HFFc6 (cell line): ENCODE measurements at regions not wholly inside any gene's neighbourhood (a gene's known extent, or its start where the extent isn't known, plus 50 kb on each side); places are given as distances from the start of the nearest gene placed in this dataset.

Source experiments
- DNase-seq: peaks from one replicate; pipeline ENCODE4 v3.0.0-alpha.2; 2018
- H3K27ac Mint-ChIP-seq: 2 replicates; pipeline ENCODE4 v1.8.0; 2020; ENCODE audit warnings: mild to moderate bottlenecking, mixed read lengths
- H3K27me3 Mint-ChIP-seq: 2 replicates; pipeline ENCODE4 v1.8.0; 2021; ENCODE audit warnings: mild to moderate bottlenecking, moderate library complexity, mixed read lengths; ENCODE audit not compliant: insufficient read depth
- H3K36me3 Mint-ChIP-seq: 2 replicates; pipeline ENCODE4 v1.8.0; 2021; ENCODE audit warnings: low read depth, mixed read lengths
- H3K4me1 Mint-ChIP-seq: 2 replicates; pipeline ENCODE4 v1.8.0; 2020; ENCODE audit warnings: low read depth, mixed read lengths
- H3K4me3 Mint-ChIP-seq: 2 replicates; pipeline ENCODE4 v1.8.0; 2020; ENCODE audit warnings: mild to moderate bottlenecking, moderate library complexity, mixed read lengths
- H3K9me3 Mint-ChIP-seq: 2 replicates; pipeline ENCODE4 v1.8.0; 2020; ENCODE audit warnings: mild to moderate bottlenecking, mixed read lengths
- TF ChIP-seq, protein P1 (sequence below): fragments of 200-600 bp; sonication (generic); IDR thresholded peaks from 2 replicates; pipeline ENCODE4 v1.5.0; 2021; ENCODE audit warnings: antibody characterized with exemption, mild to moderate bottlenecking

DNA sequence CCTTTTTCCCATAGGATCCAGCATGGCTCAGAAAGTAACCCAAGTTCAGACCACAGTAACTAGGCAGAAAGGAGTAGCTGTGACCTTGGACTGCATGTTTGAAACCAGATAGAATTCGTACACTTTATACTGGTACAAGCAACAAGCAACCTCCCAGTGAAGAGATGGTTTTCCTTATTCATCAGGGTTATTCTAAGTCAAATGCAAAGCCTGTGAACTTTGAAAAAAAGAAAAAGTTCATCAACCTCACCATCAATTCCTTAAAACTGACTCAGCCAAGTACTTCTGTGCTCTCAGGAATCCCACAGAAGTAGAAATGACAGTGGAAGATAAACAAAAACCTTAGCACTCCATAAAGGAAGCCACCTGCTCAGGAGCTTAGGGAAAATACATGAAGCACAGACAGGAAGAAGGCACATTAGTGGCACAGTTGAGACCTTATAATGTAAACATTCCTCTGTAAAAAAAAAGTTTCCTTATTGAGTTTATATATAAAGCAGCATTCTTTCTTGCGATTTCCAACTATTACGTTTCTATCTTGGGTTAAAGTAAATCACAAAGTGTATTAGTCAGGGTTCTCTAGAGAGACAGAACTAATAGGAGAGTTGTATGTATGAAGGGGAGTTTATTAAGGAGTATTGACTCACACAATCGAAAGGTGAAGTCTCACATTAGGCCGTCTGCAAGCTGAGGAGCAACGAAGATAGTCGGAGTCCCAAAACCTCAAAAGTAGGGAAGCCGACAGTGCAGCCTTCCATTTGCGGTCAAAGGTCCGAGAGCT lies 398.4 kb downstream of the DAD1 start:
- no peak overlapping the region for H3K27ac Mint-ChIP-seq
- peak; percentile 58 for DNase-seq
- H3K4me3 Mint-ChIP-seq, result no peak overlapping the region
- peaks cover 4% of the 10 kb centered on the region for H3K27me3 Mint-ChIP-seq
- peaks cover 11% of the 10 kb centered on the region for H3K4me1 Mint-ChIP-seq
- no peaks in the 10 kb centered on the region for H3K9me3 Mint-ChIP-seq
- no peaks in the 10 kb centered on the region for H3K36me3 Mint-ChIP-seq
- TF ChIP-seq, protein P1, sequence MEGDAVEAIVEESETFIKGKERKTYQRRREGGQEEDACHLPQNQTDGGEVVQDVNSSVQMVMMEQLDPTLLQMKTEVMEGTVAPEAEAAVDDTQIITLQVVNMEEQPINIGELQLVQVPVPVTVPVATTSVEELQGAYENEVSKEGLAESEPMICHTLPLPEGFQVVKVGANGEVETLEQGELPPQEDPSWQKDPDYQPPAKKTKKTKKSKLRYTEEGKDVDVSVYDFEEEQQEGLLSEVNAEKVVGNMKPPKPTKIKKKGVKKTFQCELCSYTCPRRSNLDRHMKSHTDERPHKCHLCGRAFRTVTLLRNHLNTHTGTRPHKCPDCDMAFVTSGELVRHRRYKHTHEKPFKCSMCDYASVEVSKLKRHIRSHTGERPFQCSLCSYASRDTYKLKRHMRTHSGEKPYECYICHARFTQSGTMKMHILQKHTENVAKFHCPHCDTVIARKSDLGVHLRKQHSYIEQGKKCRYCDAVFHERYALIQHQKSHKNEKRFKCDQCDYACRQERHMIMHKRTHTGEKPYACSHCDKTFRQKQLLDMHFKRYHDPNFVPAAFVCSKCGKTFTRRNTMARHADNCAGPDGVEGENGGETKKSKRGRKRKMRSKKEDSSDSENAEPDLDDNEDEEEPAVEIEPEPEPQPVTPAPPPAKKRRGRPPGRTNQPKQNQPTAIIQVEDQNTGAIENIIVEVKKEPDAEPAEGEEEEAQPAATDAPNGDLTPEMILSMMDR, result no peak

DNA sequence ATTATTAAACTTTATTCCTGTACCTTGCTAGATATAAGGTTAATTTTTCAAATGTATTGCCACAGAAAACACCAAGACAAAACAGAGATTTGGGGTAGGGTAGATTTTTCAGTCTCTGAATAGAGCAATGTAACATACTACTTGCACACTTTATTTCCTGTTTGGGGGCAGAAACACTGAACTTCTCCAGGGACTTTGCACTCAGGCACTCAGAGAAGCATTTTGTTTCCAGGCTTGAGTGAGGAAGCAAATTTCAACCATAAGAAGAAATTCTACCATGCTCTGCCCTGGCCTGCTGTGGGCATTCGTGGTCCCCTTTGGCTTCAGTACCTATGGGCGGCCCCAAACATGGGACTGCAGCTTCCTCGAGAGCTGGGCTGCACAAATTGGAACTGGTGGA lies 399.1 kb downstream of the DAD1 start:
- H3K36me3 Mint-ChIP-seq, result no peaks in the 10 kb centered on the region
- no peaks in the 10 kb centered on the region for H3K9me3 Mint-ChIP-seq
- H3K4me1 Mint-ChIP-seq, result peaks cover 15% of the 10 kb centered on the region
- peaks cover 4% of the 10 kb centered on the region for H3K27me3 Mint-ChIP-seq
- no peak for DNase-seq
- H3K4me3 Mint-ChIP-seq, result no peak overlapping the region
- TF ChIP-seq, protein P1, result no peak
- H3K27ac Mint-ChIP-seq, result no peak overlapping the region

DNA sequence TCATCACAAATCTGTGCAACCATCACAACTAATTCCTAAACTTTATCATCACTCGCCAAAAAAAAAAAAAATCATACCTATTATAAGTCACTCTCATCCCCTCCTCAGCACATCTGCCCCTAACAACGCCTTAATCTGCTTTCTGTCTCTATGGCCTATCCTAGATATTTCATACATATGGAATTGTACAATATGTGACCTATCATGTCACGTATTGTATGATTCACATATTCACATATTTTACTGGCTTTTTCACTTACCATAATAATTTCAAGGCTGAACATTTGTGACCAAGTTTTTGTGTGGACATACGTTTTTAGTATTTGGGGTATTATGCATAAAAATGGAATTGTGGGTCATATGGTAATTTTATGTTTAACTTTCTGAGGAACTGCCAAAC lies 400.7 kb downstream of the DAD1 start:
- TF ChIP-seq, protein P1, result no peak
- DNase-seq, result no peak
- Mint-ChIP-seq H3K4me3 (no peak overlapping the region), H3K27ac (no peak overlapping the region), H3K27me3 (peaks cover 2% of the 10 kb centered on the region), H3K36me3 (no peaks in the 10 kb centered on the region), H3K4me1 (peaks cover 23% of the 10 kb centered on the region), H3K9me3 (no peaks in the 10 kb centered on the region)

DNA sequence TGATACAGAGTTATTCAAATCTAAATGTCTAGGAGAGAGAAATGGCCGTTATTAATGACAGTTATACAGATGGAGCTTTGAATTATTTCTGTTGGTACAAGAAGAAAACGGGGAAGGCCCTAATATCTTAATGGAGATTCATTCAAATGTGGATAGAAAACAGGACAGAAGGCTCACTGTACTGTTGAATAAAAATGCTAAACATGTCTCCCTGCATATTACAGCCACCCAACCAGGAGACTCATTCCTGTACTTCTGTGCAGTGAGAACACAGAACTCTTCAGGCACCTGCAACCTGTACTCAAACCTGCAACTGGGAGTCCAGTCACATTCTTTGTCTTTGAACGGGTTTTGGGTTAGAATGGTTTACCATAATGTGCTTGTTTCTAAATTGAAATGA lies 403.2 kb downstream of the DAD1 start:
- Mint-ChIP-seq H3K9me3 (no peaks in the 10 kb centered on the region), H3K4me3 (no peak overlapping the region)
- TF ChIP-seq, protein P1, result no peak

DNA sequence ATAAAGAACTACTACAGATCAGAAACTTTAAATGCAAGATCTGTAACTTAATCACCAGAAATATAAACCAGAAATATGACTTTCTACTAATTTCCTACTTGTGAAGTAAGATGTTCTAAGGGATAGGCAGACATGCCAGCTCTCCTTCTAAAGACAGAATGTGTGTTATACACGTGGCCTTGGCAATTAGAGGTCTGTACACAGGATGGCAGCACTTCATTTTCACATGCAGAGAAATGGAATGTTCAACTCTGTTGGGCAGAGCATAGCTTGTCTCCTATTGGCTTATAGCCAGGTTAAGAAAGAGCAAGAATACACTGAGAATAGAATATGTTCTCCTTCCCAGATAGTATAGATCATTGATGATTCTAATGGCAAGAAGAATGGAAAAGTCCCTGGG lies 403.8 kb downstream of the DAD1 start:
- no peak overlapping the region for H3K4me3 Mint-ChIP-seq
- no peak overlapping the region for H3K27ac Mint-ChIP-seq
- H3K36me3 Mint-ChIP-seq, result no peaks in the 10 kb centered on the region
- peaks cover 5% of the 10 kb centered on the region for H3K27me3 Mint-ChIP-seq
- no peak for DNase-seq
- no peaks in the 10 kb centered on the region for H3K9me3 Mint-ChIP-seq
- TF ChIP-seq, protein P1, result no peak
- peaks cover 13% of the 10 kb centered on the region for H3K4me1 Mint-ChIP-seq

More for the DNA sequence above, 403.2 kb downstream of the DAD1 start:
- no peak overlapping the region for H3K27ac Mint-ChIP-seq
- no peak for DNase-seq
- peaks cover 19% of the 10 kb centered on the region for H3K4me1 Mint-ChIP-seq
- no peaks in the 10 kb centered on the region for H3K36me3 Mint-ChIP-seq
- peaks cover 5% of the 10 kb centered on the region for H3K27me3 Mint-ChIP-seq
